H1 (cell line): ENCODE measurements at regions not wholly inside any gene's neighbourhood (a gene's known extent, or its start where the extent isn't known, plus 50 kb on each side); places are given as distances from the start of the nearest gene placed in this dataset.

Experiments used
- CTCF ChIA-PET: fragments of 300-600 bp; sonication (Branson Sonifier 250); formaldehyde crosslinking; loops from one replicate; lab custom pipeline; 2021; ENCODE audit not compliant: partially characterized antibody; lab: Charles Lee
- POLR2A ChIA-PET: fragments of 300-600 bp; sonication (Branson Sonifier 250); formaldehyde crosslinking; loops from one replicate; lab custom pipeline; 2021; ENCODE audit warnings: inconsistent platforms; ENCODE audit not compliant: partially characterized antibody; lab: Charles Lee
- DNase-seq, 2 experiments: peaks; one replicate each; pipeline versions ENCODE4 v3.0.0 to v3.0.0-alpha.2; 2010 to 2022; ENCODE audit warnings: low spot score in 2 of 2, low read depth in 1 of 2, mixed read lengths in 1 of 2
- FAIRE-seq: peaks from 2 replicates; lab custom pipeline; 2011; peaks lifted over from hg19 to GRCh38; lab: Jason Lieb, UNC
- H2AFZ ChIP-seq: 2 replicates; pipeline ENCODE4 v1.8.1; 2012; ENCODE audit warnings: low read length, inconsistent platforms
- H2AK5ac ChIP-seq: 2 replicates; pipeline ENCODE4 v1.6.1; 2013; ENCODE audit warnings: low read depth, low read length
- H2BK120ac ChIP-seq: replicated peaks from 2 replicates; pipeline ENCODE3; 2013; ENCODE audit warnings: low read depth, low read length, inconsistent platforms
- H2BK12ac ChIP-seq: 2 replicates; pipeline ENCODE4 v1.6.1; 2013; ENCODE audit warnings: low read depth, low read length
- H2BK15ac ChIP-seq: 2 replicates; pipeline ENCODE4 v1.6.1; 2013; ENCODE audit warnings: low read length
- H2BK20ac ChIP-seq: 2 replicates; pipeline ENCODE4 v1.6.1; 2013; ENCODE audit warnings: low read length
- H2BK5ac ChIP-seq: 2 replicates; pipeline ENCODE4 v1.6.1; 2013; ENCODE audit warnings: low read depth, low read length
- H3K14ac ChIP-seq: 2 replicates; pipeline ENCODE4 v1.6.1; 2013; ENCODE audit warnings: inconsistent platforms; ENCODE audit not compliant: insufficient read length
- H3K18ac ChIP-seq: 2 replicates; pipeline ENCODE4 v1.6.1; 2013; ENCODE audit warnings: low read length; ENCODE audit errors: extremely low read depth
- H3K23ac ChIP-seq: 2 replicates; pipeline ENCODE4 v1.6.1; 2013; ENCODE audit warnings: inconsistent platforms; ENCODE audit not compliant: insufficient read length
- H3K23me2 ChIP-seq: 2 replicates; pipeline ENCODE4 v1.6.1; 2013; ENCODE audit warnings: low read depth, low read length
- H3K27ac ChIP-seq: 2 replicates; pipeline ENCODE4 v1.6.1; 2011; ENCODE audit warnings: low read depth, low read length, inconsistent platforms
- H3K27me3 ChIP-seq, 4 experiments: replicated peaks in 1 of 4; 1 replicate in 1 of 4; 2 replicates in 3 of 4; pipeline versions ENCODE4 v1.6.1 to v1.8.1; 2011 to 2013; ENCODE audit warnings: low read length in 3 of 4, mild to moderate bottlenecking in 3 of 4, inconsistent platforms in 2 of 4, mixed read lengths in 2 of 4, moderate library complexity in 1 of 4; ENCODE audit not compliant: control insufficient read depth in 3 of 4, insufficient read depth in 3 of 4; ENCODE audit errors: extremely low read depth in 1 of 4
- H3K36me3 ChIP-seq, 4 experiments: 2 replicates each; pipeline versions ENCODE4 v1.6.1 to v1.8.1; 2011 to 2013; ENCODE audit warnings: mild to moderate bottlenecking in 4 of 4, low read length in 3 of 4, moderate library complexity in 2 of 4, control low read depth in 1 of 4, inconsistent platforms in 1 of 4; ENCODE audit not compliant: insufficient read depth in 4 of 4, control insufficient read depth in 2 of 4
- H3K4ac ChIP-seq: replicated peaks from 2 replicates; pipeline ENCODE3; 2013; ENCODE audit warnings: low read length, low read depth, mixed read lengths, inconsistent platforms; ENCODE audit not compliant: insufficient read length
- H3K4me1 ChIP-seq, 4 experiments: replicated peaks in 1 of 4; 1 replicate in 1 of 4; 2 replicates in 3 of 4; pipeline versions ENCODE4 v1.6.1 to v1.8.1; 2011 to 2013; ENCODE audit warnings: low read length in 3 of 4, inconsistent platforms in 2 of 4, mixed read lengths in 1 of 4; ENCODE audit not compliant: insufficient read depth in 4 of 4, control insufficient read depth in 3 of 4
- H3K4me2 ChIP-seq, 2 experiments: 2 replicates each; pipeline versions ENCODE4 v1.6.1 to v1.8.1; 2011 to 2013; ENCODE audit warnings: low read depth in 2 of 2, low read length in 2 of 2, control low read depth in 1 of 2, inconsistent platforms in 1 of 2, mild to moderate bottlenecking in 1 of 2; ENCODE audit not compliant: insufficient read depth in 1 of 2
- H3K4me3 ChIP-seq, 4 experiments: fragments of 200-600, 300-600 bp in 1 of 4; sonication (generic), shearing (Covaris generic), sonication (Bioruptor Twin) in 1 of 4; 2 replicates each; pipeline versions ENCODE4 v1.5.1 to v1.8.1; 2011 to 2016; ENCODE audit warnings: low read length in 4 of 4, low read depth in 3 of 4, control low read depth in 2 of 4, inconsistent platforms in 2 of 4, mild to moderate bottlenecking in 2 of 4, mixed read lengths in 1 of 4, moderate library complexity in 1 of 4; ENCODE audit not compliant: insufficient read depth in 2 of 4; ENCODE audit errors: extremely low read depth in 1 of 4
- H3K56ac ChIP-seq: replicated peaks from 2 replicates; pipeline ENCODE3; 2013; ENCODE audit warnings: low read depth, mild to moderate bottlenecking, mixed read lengths, low read length, inconsistent platforms; ENCODE audit not compliant: insufficient read length
- H3K79me1 ChIP-seq: 2 replicates; pipeline ENCODE4 v1.6.1; 2013; ENCODE audit warnings: low read depth, low read length, control low read depth
- H3K79me2 ChIP-seq, 2 experiments: 2 replicates each; pipeline versions ENCODE4 v1.6.1 to v1.8.1; 2012 to 2013; ENCODE audit warnings: low read length in 2 of 2, mild to moderate bottlenecking in 2 of 2, inconsistent platforms in 1 of 2; ENCODE audit not compliant: insufficient read depth in 2 of 2, control insufficient read depth in 1 of 2
- H3K9ac ChIP-seq, 4 experiments: replicated peaks in 1 of 4; 1 replicate in 1 of 4; 2 replicates in 3 of 4; pipeline versions ENCODE4 v1.6.1 to v1.8.1; 2011 to 2013; ENCODE audit warnings: low read depth in 3 of 4, low read length in 3 of 4, control low read depth in 2 of 4, mild to moderate bottlenecking in 2 of 4, moderate library complexity in 2 of 4, inconsistent platforms in 1 of 4; ENCODE audit errors: extremely low read depth in 1 of 4
- H3K9me3 ChIP-seq, 2 experiments: 2 replicates each; pipeline versions ENCODE4 v1.6.1 to v1.8.1; 2012 to 2013; ENCODE audit warnings: mild to moderate bottlenecking in 2 of 2, moderate library complexity in 2 of 2, control low read depth in 1 of 2, inconsistent platforms in 1 of 2, low read depth in 1 of 2, low read length in 1 of 2, mixed read lengths in 1 of 2; ENCODE audit not compliant: insufficient read depth in 2 of 2
- H4K20me1 ChIP-seq, 2 experiments: replicated peaks in 1 of 2; 2 replicates each; pipeline versions ENCODE3 to v1.8.1; 2011 to 2013; ENCODE audit warnings: inconsistent platforms in 2 of 2, low read length in 2 of 2, mild to moderate bottlenecking in 1 of 2; ENCODE audit not compliant: insufficient read depth in 2 of 2, control insufficient read depth in 1 of 2
- H4K5ac ChIP-seq: 2 replicates; pipeline ENCODE4 v1.6.1; 2013; ENCODE audit warnings: low read length, low read depth, mixed read lengths, inconsistent platforms; ENCODE audit not compliant: insufficient read length
- H4K8ac ChIP-seq: 2 replicates; pipeline ENCODE4 v1.8.0; 2013; ENCODE audit warnings: mild to moderate bottlenecking, moderate library complexity, low read length, inconsistent platforms; ENCODE audit not compliant: insufficient read depth; ENCODE audit errors: extremely low read depth
- H4K91ac ChIP-seq: replicated peaks from 2 replicates; pipeline ENCODE3; 2013; ENCODE audit warnings: low read length, mixed read lengths, inconsistent platforms; ENCODE audit not compliant: insufficient read length
- KDM4A ChIP-seq: IDR thresholded peaks from one replicate; pipeline ENCODE4 v1.7.1; 2012; ENCODE audit warnings: low read depth, mild to moderate bottlenecking, moderate library complexity, low read length, inconsistent platforms; ENCODE audit not compliant: severe bottlenecking
- SIRT6 ChIP-seq: IDR thresholded peaks from one replicate; pipeline ENCODE4 v1.7.1; 2012; ENCODE audit warnings: low read length, inconsistent platforms
- WGBS, 2 experiments: shearing (Covaris generic) in 1 of 2; methylation state at CpG; one replicate each; pipeline versions ENCODE4 v1.1.6 to v1.1.7; 2013 to 2015; ENCODE audit warnings: low lambda C conversion rate in 2 of 2, mixed read lengths in 2 of 2, inconsistent platforms in 1 of 2, low coverage in 1 of 2, missing lambda C conversion rate in 1 of 2; ENCODE audit not compliant: insufficient replicate concordance in 2 of 2, insufficient coverage in 1 of 2, insufficient read length in 1 of 2; ENCODE audit errors: extremely low coverage in 1 of 2, missing lambda C conversion rate in 1 of 2; 5-methylcytosine and 5-hydroxymethylcytosine counted together

GRCh38 chr6:14638906-14639761 is 521.6 kb downstream of the CD83 start:
- CTCF ChIA-PET, result interaction anchor here (0.6 to 1.8 kb wide), 7 partner anchors 10 to 1129 kb away, joined by 3 to 6 read pairs (median 3); no protein-coding TSS in a partner anchor
- no peak overlapping the region for H3K56ac ChIP-seq
- no peak overlapping the region for H2AK5ac ChIP-seq
- no peak overlapping the region for H3K14ac ChIP-seq
- H3K4me3 ChIP-seq, result peak overlapping the region in 1 of 4 experiments; percentile 16; a peak in 1 of 8 replicates
- WGBS, 2 experiments, result 52% methylated on average over 13 of the region's 13 CpGs; no CpG with 5 or more reads in 1 of the 2 experiments
- POLR2A ChIA-PET, result interaction anchor here (0.6 to 1.5 kb wide), 2 partner anchors 15 to 18 kb away, joined by 3 to 5 read pairs; no protein-coding TSS in a partner anchor
- no peak overlapping the region; a peak in 1 of 7 replicates for H3K9ac ChIP-seq
- H3K4me2 ChIP-seq, result peak overlapping the region; percentile 51 to 66; a peak in 3 of 4 replicates
- peaks cover 16 to 28% (median 25%) of the 10 kb centered on the region in 4 experiments for H3K4me1 ChIP-seq
- H3K18ac ChIP-seq, result 0 out of 2 replicates have a peak overlapping the region, but pooled peaks have one; percentile 13
- H2BK12ac ChIP-seq, result peak overlapping the region; percentile 61; the same call in 1 of the 2 replicates
- peak overlapping the region; percentile 23; the same call in 1 of the 2 replicates for H3K27ac ChIP-seq
- H3K36me3 ChIP-seq, result no peaks in the 10 kb centered on the region
- DNase-seq (peak in 1 of 2 experiments; percentile 50), FAIRE-seq (no peak)
- H3K79me1 ChIP-seq, result no peaks in the 10 kb centered on the region; the same call in 1 of the 2 replicates
- H3K23ac ChIP-seq, result no peak overlapping the region
- H2AFZ ChIP-seq, result no peak overlapping the region
- H4K91ac ChIP-seq, result peak overlapping the region; percentile 29
- no peak overlapping the region for H4K8ac ChIP-seq
- H3K9me3 ChIP-seq, result no peaks in the 10 kb centered on the region
- H2BK120ac ChIP-seq, result peak overlapping the region; percentile 45
- TF ChIP-seq SIRT6, result no peak
- peak; percentile 5 for TF ChIP-seq KDM4A
- H4K20me1 ChIP-seq, result no peaks in the 10 kb centered on the region
- no peaks in the 10 kb centered on the region for H3K79me2 ChIP-seq
- H2BK15ac ChIP-seq, result 0 out of 2 replicates have a peak overlapping the region, but pooled peaks have one; percentile 40
- peaks cover 0 to 2% (median 0%) of the 10 kb centered on the region in 4 experiments; a peak in 1 of 7 replicates for H3K27me3 ChIP-seq
- H4K5ac ChIP-seq, result no peak overlapping the region
- peaks cover 2% of the 10 kb centered on the region; the same call in 1 of the 2 replicates for H3K23me2 ChIP-seq
- no peak overlapping the region for H3K4ac ChIP-seq
- H2BK20ac ChIP-seq, result peak overlapping the region; percentile 64; the same call in 1 of the 2 replicates
- H2BK5ac ChIP-seq, result peak overlapping the region; percentile 89; the same call in 1 of the 2 replicates
